GM10248 (cell line): ENCODE measurements at regions not wholly inside any gene's neighbourhood (a gene's known extent, or its start where the extent isn't known, plus 50 kb on each side); places are given as distances from the start of the nearest gene placed in this dataset.

ENCODE experiments used
- CTCF ChIA-PET: fragments of 300-600 bp; sonication (Branson Sonifier 250); formaldehyde crosslinking; extraction: SDS; loops from one replicate; lab custom pipeline; 2021; ENCODE audit warnings: antibody characterized with exemption; lab: Yijun Ruan, JAX
- POLR2A ChIA-PET: fragments of 350-650 bp; sonication (Branson Sonifier 250); formaldehyde crosslinking; extraction: SDS; loops from one replicate; lab custom pipeline; 2020; ENCODE audit warnings: antibody characterized with exemption; lab: Yijun Ruan, JAX
- DNase-seq: peaks from one replicate; pipeline ENCODE4 v3.0.0; 2012; ENCODE audit errors: extremely low spot score
- CTCF ChIP-seq: IDR thresholded peaks from 2 replicates; pipeline ENCODE4 v1.5.1; 2012; ENCODE audit warnings: mild to moderate bottlenecking, low read depth; ENCODE audit errors: extremely low read depth, missing control alignments, control extremely low read depth

- no peak for TF ChIP-seq CTCF
- no peak for DNase-seq
- ChIA-PET POLR2A (no interaction called here), CTCF (interaction anchor here (0.8 to 2.7 kb wide), 4 partner anchors 8 to 49 kb away, joined by 3 to 12 read pairs (median 6); no protein-coding TSS in a partner anchor)
Observed at GRCh38 chr12:92257261-92257660, 111.6 kb upstream of the BTG1 start.

DNA sequence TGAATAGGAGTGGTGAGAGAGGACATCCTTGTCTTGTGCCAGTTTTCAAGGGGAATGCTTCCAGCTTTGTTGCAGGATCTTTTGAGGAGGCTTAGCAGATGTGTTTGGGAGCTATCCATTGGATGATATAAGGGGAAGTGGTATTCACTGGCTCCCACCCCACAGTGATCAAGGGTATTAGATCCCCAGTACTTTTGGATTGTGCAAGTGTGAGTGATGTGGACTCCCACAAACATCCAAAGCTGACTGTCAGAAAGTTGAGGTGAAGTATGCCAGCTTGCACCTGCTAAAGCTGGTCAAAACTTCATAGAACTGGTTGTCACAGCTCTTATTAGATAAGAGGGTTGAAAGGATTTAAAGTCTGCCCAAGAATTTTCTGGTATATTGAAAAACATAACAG is 110.1 kb upstream of the BTG1 start:
- ChIA-PET POLR2A (no interaction called here), CTCF (interaction anchor here (1.0 to 2.7 kb wide), 7 partner anchors 8 to 58 kb away, joined by 3 to 12 read pairs (median 4); no protein-coding TSS in a partner anchor)
- TF ChIP-seq CTCF: no peak
- DNase-seq: no peak

DNA sequence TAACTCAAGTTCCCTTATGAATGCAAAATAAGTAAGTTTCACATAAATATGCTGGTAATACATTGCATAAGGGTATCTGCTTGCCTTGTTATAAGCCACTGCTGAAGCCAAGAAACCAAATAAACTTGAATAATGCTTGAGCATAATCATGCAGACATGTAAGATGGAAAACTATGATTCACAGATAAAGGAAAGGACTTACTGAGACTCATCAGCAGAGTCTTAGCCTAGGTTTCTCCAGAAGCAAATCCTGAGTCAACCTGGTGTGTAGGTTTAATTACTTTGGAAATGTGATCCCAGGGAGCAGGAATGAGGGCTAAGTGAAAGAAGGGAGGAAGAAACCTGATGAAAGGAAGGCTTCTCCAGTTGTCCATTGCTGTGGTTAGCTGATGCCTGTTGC is 107.7 kb upstream of the BTG1 start:
- ChIA-PET CTCF (interaction anchor here (0.6 to 1.5 kb wide), 3 partner anchors 8 to 22 kb away, joined by 3 read pairs; no protein-coding TSS in a partner anchor), POLR2A (no interaction called here)
- no peak for TF ChIP-seq CTCF
- no peak for DNase-seq

- ChIA-PET POLR2A (no interaction called here), CTCF (no interaction called here)
- no peak for TF ChIP-seq CTCF
- no peak for DNase-seq
Observed at GRCh38 chr12:92248977-92249376, 103.3 kb upstream of the BTG1 start.

DNA sequence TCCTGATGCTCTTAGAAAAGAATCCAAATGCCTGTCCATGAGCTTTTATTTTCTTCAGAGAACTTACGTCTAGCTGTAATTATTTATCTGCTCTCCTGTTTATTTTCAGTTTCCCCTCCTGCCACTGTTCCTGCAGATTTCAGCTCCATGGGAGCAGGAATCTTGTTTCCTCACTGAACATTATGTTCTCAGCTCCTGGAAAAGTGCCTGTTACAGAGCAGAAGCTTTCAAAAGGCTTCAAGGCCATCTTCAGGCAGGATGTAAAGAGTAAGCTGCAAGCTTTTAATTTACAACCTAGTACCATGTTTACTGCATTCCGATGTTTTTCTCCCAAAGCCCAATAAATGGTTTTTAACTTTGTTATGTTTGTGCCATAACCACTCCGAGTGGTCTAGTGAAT is 98.4 kb upstream of the BTG1 start:
- ChIA-PET POLR2A (interaction anchor here (2.3 kb wide), 1 partner anchor 98 kb away, joined by 8 read pairs; the partner anchor contains the start of gene BTG1), CTCF (interaction anchor here (0.7 to 1.5 kb wide), 7 partner anchors 8 to 31 kb away, joined by 3 to 7 read pairs (median 3); no protein-coding TSS in a partner anchor)
- no peak for TF ChIP-seq CTCF
- DNase-seq: no peak

GRCh38 chr12:92242907-92243306 is 97.3 kb upstream of the BTG1 start:
- no peak for DNase-seq
- no peak for TF ChIP-seq CTCF
- POLR2A ChIA-PET: interaction anchor here (2.3 kb wide), 1 partner anchor 97 kb away, joined by 8 read pairs; the partner anchor contains the start of gene BTG1
- CTCF ChIA-PET: interaction anchor here (1.2 to 1.5 kb wide), 3 partner anchors 25 to 30 kb away, joined by 3 to 7 read pairs (median 5); no protein-coding TSS in a partner anchor
